ENCODE measurements at regions not wholly inside any gene's neighbourhood (a gene's known extent, or its start where the extent isn't known, plus 50 kb on each side); places are given as distances from the start of the nearest gene placed in this dataset.

- TF ChIP-seq POLR2A (IDR thresholded peaks at IDR 0.05; ENCODE audit: low read length): no peak
- TF ChIP-seq GATA1 (IDR thresholded peaks at IDR 0.05; ENCODE audit: low read depth, low read length): no peak
These were observed 1891.2 kb downstream of the NCAM2 start for GRCh38 chr21:22889445-22889844.
